ENCODE measurements at regions not wholly inside any gene's neighbourhood (a gene's known extent, or its start where the extent isn't known, plus 50 kb on each side); places are given as distances from the start of the nearest gene placed in this dataset.
A peak's percentile ranks its signal among the peaks of the same experiment; 100 is the strongest.

GRCh38 chr4:149296503-149296902 lies 519.1 kb downstream of the IQCM start:
- H3K4me1 ChIP-seq (ENCODE audit: low read depth) = no peaks in the 10 kb centered on the region
- no peak overlapping the region for H3K27ac ChIP-seq
- H3K9me3 ChIP-seq (ENCODE audit: low read depth) = no peaks in the 10 kb centered on the region
- DNase-seq (ENCODE audit: low read depth in 1 of 2, low spot score in 1 of 2) = peak in 1 of 2 donors; percentile 30
- H3K4me3 ChIP-seq = no peak overlapping the region
- H3K27me3 ChIP-seq = no peaks in the 10 kb centered on the region
- H3K36me3 ChIP-seq = no peaks in the 10 kb centered on the region
- no peak for TF ChIP-seq CTCF (IDR thresholded peaks at IDR 0.05; ENCODE audit: low read depth, low read length)

DNA sequence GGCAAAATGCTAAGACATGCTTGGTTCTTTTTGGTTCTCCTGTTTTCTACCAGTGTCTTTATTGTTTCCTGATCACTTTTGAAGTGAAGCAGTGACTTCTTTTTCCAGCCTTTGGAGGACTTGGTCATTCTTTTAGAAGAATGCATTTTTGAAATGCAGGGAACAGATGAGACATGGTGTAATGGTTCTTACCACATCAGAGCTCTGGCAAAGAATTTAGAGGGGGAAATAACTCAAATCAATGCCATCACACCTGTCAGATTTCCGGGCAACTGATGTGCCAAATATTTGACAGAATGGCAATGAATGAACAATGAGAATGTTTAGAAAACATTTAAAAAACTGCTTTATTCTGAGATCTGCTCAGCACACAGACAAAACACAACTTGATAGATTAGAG lies 519.6 kb downstream of the IQCM start:
- H3K27me3 ChIP-seq = no peaks in the 10 kb centered on the region
- no peaks in the 10 kb centered on the region for H3K9me3 ChIP-seq (ENCODE audit: low read depth)
- no peak overlapping the region for H3K4me3 ChIP-seq
- no peak overlapping the region for H3K27ac ChIP-seq
- H3K4me1 ChIP-seq (ENCODE audit: low read depth) = no peaks in the 10 kb centered on the region
- no peak for DNase-seq (ENCODE audit: low read depth in 1 of 2, low spot score in 1 of 2)
- H3K36me3 ChIP-seq = no peaks in the 10 kb centered on the region
- TF ChIP-seq CTCF (IDR thresholded peaks at IDR 0.05; ENCODE audit: low read depth, low read length) = no peak

- Histone ChIP-seq H3K4me3 (no peak overlapping the region), H3K36me3 (no peaks in the 10 kb centered on the region), H3K4me1 (ENCODE audit: low read depth) (no peaks in the 10 kb centered on the region), H3K27me3 (no peaks in the 10 kb centered on the region), H3K9me3 (ENCODE audit: low read depth) (no peaks in the 10 kb centered on the region), H3K27ac (no peak overlapping the region)
- no peak for TF ChIP-seq CTCF (IDR thresholded peaks at IDR 0.05; ENCODE audit: low read depth, low read length)
- no peak for DNase-seq (ENCODE audit: low read depth in 1 of 2, low spot score in 1 of 2)
Measured at GRCh38 chr4:149294601-149295000, 521.0 kb downstream of the IQCM start.

DNA sequence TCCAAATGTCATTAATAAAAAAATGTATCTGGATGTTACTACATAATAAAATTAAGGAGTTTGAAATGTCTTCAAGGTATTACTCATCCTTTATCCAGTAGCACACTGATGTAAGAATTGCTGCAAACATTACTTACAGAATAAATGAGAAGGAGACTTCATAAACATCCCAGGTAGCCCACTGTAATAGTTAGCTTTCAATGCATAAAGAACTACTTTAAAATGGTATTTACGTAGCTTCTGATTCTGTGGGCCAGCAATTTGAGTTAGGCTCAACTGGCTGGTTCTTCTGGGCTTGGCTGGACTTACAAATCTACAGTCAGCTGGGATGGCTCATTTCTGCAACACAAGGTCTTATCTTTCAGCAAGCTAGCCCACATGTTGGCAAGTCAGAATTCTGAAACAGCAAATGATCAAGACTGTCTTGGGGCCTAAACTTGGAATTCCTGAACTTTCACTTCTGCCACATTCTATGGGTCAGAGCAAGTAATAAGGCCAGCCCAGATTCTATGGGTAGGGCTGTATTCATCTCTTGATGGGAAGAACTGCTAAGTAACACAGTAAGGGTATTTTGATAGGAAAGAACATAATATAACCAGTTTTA lies 522.5 kb downstream of the IQCM start:
- no peak for TF ChIP-seq CTCF (IDR thresholded peaks at IDR 0.05; ENCODE audit: low read depth, low read length)
- no peaks in the 10 kb centered on the region for H3K36me3 ChIP-seq
- DNase-seq (ENCODE audit: low read depth in 1 of 2, low spot score in 1 of 2) = peak in 1 of 2 donors; percentile 33
- H3K27ac ChIP-seq = no peak overlapping the region
- H3K27me3 ChIP-seq = no peaks in the 10 kb centered on the region
- no peak overlapping the region for H3K4me3 ChIP-seq
- H3K4me1 ChIP-seq (ENCODE audit: low read depth) = no peaks in the 10 kb centered on the region
- no peaks in the 10 kb centered on the region for H3K9me3 ChIP-seq (ENCODE audit: low read depth)

- H3K4me3 ChIP-seq = no peak overlapping the region
- no peak for TF ChIP-seq CTCF (IDR thresholded peaks at IDR 0.05; ENCODE audit: low read depth, low read length)
- no peaks in the 10 kb centered on the region for H3K36me3 ChIP-seq
- H3K9me3 ChIP-seq (ENCODE audit: low read depth) = no peaks in the 10 kb centered on the region
- H3K4me1 ChIP-seq (ENCODE audit: low read depth) = no peaks in the 10 kb centered on the region
- DNase-seq (ENCODE audit: low read depth in 1 of 2, low spot score in 1 of 2) = peak in 1 of 2 donors; percentile 18
- no peak overlapping the region for H3K27ac ChIP-seq
- no peaks in the 10 kb centered on the region for H3K27me3 ChIP-seq
Measured at GRCh38 chr4:149292425-149293007, 523.1 kb downstream of the IQCM start.
